Left lung (tissue), 4 donors: ENCODE measurements at regions not wholly inside any gene's neighbourhood (a gene's known extent, or its start where the extent isn't known, plus 50 kb on each side); places are given as distances from the start of the nearest gene placed in this dataset.

ENCODE experiments used
- ATAC-seq: fragments of 200-7000 bp; cut with Tn5 transposase; one replicate; pipeline ENCODE4 v1.9.1; 2020; ENCODE audit warnings: moderate library complexity
- DNase-seq, 4 donors: peaks; one replicate each; pipeline ENCODE4 v3.0.0-alpha.2; 2013 to 2020
- H3K27ac ChIP-seq, 2 donors: fragments of 200-600 bp; sonication (generic) in 1 of 2; one replicate each; pipeline versions ENCODE4 v1.5.0 to v1.8.0; 2020 to 2021
- H3K27me3 ChIP-seq, 2 donors: fragments of 200-600 bp; sonication (generic) in 1 of 2; one replicate each; pipeline versions ENCODE4 v1.5.0 to v1.8.0; 2020 to 2021
- H3K36me3 ChIP-seq, 2 donors: fragments of 200-600 bp; sonication (generic) in 1 of 2; one replicate each; pipeline versions ENCODE4 v1.5.0 to v1.8.0; 2020 to 2021
- H3K4me1 ChIP-seq, 2 donors: fragments of 200-600 bp; one replicate each; pipeline ENCODE4 v1.8.0; 2021
- H3K4me3 ChIP-seq, 2 donors: fragments of 200-600 bp; sonication (generic) in 1 of 2; one replicate each; pipeline versions ENCODE4 v1.5.0 to v1.8.0; 2020 to 2021; ENCODE audit warnings: mild to moderate bottlenecking in 1 of 2
- H3K9me3 ChIP-seq, 2 donors: fragments of 200-600 bp; sonication (generic) in 1 of 2; one replicate each; pipeline versions ENCODE4 v1.5.0 to v1.8.0; 2020 to 2021
- intact Hi-C, 2 donors: fragments of 100-400 bp; cut with DNase I; formaldehyde crosslinking; loops; one replicate each; pipeline versions ENCODE4 v1.11.2 to v1.14.2; 2022
- TF ChIP-seq, protein P1 (sequence below), 2 donors: fragments of 200-600 bp; sonication (generic) in 1 of 2; IDR thresholded peaks; one replicate each; pipeline versions ENCODE4 v1.5.0 to v1.8.0; 2021; ENCODE audit warnings: antibody characterized with exemption in 2 of 2
- donor health status: DM: no; HTN: yes; CAD: no.
- donor health status: DM: no; HTN: no; CAD: no.

GRCh38 chr5:120792477-120792876 lies 328.4 kb downstream of the PRR16 start:
- no peak overlapping the region for H3K27ac ChIP-seq
- no peaks in the 10 kb centered on the region for H3K4me1 ChIP-seq
- no peaks in the 10 kb centered on the region for H3K9me3 ChIP-seq
- intact Hi-C loops: no loop called here
- no peaks in the 10 kb centered on the region for H3K36me3 ChIP-seq
- H3K27me3 ChIP-seq: no peaks in the 10 kb centered on the region
- DNase-seq (no peak), ATAC-seq (no peak)
- H3K4me3 ChIP-seq: no peak overlapping the region
- TF ChIP-seq, protein P1, sequence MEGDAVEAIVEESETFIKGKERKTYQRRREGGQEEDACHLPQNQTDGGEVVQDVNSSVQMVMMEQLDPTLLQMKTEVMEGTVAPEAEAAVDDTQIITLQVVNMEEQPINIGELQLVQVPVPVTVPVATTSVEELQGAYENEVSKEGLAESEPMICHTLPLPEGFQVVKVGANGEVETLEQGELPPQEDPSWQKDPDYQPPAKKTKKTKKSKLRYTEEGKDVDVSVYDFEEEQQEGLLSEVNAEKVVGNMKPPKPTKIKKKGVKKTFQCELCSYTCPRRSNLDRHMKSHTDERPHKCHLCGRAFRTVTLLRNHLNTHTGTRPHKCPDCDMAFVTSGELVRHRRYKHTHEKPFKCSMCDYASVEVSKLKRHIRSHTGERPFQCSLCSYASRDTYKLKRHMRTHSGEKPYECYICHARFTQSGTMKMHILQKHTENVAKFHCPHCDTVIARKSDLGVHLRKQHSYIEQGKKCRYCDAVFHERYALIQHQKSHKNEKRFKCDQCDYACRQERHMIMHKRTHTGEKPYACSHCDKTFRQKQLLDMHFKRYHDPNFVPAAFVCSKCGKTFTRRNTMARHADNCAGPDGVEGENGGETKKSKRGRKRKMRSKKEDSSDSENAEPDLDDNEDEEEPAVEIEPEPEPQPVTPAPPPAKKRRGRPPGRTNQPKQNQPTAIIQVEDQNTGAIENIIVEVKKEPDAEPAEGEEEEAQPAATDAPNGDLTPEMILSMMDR (IDR thresholded peaks at IDR 0.05): no peak

- Histone ChIP-seq H3K4me1 (no peaks in the 10 kb centered on the region), H3K4me3 (no peak overlapping the region), H3K27me3 (no peaks in the 10 kb centered on the region), H3K36me3 (no peaks in the 10 kb centered on the region), H3K9me3 (no peaks in the 10 kb centered on the region), H3K27ac (no peak overlapping the region)
- DNase-seq (no peak), ATAC-seq (no peak)
- intact Hi-C loops: no loop called here
- TF ChIP-seq, protein P1 (IDR thresholded peaks at IDR 0.05): no peak
Measured at GRCh38 chr5:120794121-120794520, 330.0 kb downstream of the PRR16 start.

DNA sequence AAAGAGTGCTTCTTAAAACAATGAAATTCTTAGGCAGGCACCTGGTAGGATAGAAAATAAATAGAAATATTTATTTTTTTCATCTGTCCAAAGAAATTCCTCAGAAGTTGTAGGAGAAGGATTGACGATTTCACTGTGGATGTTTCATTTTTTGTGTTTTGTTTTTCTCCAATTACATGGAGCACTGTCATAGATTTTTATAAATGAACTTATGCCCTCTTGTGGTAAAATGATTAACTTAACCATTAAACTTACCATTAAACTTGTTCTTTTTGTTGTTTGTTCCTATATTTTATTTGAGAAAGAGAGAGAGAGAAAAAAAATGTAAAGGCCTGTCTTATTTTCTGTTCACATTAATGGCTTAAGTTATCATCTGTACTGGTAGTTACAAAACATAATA lies 339.2 kb downstream of the PRR16 start:
- Histone ChIP-seq H3K9me3 (no peaks in the 10 kb centered on the region), H3K27ac (no peak overlapping the region), H3K36me3 (no peaks in the 10 kb centered on the region), H3K4me1 (no peaks in the 10 kb centered on the region), H3K4me3 (no peak overlapping the region), H3K27me3 (no peaks in the 10 kb centered on the region)
- TF ChIP-seq, protein P1 (IDR thresholded peaks at IDR 0.05): peak in 1 of 2 donors; percentile 16
- peak; percentile 25 for ATAC-seq
- no peak for DNase-seq
- intact Hi-C loops: no loop called here

DNA sequence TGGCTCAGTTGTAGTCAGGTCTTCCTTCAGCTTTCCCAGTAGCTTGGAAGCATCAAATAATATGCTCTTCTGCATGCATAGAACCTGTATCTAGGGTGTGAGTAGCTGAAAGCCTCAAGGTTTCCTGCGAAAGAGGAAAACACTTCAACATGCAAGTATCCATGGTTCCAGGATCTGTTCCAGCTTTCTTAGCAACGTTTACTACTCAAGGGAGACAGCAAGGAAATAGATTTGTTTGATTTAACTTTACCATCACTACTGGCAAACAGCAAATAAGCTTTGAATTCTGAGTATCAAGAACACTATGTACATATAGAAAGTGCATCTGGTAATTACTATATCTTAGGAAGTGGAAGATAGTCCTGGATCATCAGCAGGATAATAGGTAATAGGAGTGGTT lies 341.0 kb downstream of the PRR16 start:
- Histone ChIP-seq H3K9me3 (no peaks in the 10 kb centered on the region), H3K27me3 (no peaks in the 10 kb centered on the region), H3K36me3 (no peaks in the 10 kb centered on the region), H3K27ac (no peak overlapping the region), H3K4me1 (no peaks in the 10 kb centered on the region), H3K4me3 (no peak overlapping the region)
- intact Hi-C loops: no loop called here
- DNase-seq (no peak), ATAC-seq (peak; percentile 22)
- TF ChIP-seq, protein P1 (IDR thresholded peaks at IDR 0.05): no peak

DNA sequence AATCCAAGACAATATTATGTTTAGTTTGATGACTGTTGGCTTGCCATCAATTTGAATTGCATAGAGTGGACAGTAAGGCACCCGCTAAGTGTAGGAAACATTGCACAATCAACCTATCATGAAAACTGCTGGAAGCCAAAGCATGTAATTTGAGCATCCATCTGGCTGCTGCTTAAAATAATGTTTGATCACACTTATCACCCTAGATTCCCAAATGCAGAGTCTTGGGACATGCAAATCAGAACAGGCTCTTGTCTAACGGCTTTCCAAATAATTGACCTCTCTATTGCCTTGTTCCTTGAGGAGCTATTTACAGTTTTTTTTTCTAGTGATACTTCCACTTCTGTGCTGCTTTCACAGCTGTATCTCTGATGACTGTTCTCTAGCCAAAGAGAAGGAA lies 342.1 kb downstream of the PRR16 start:
- peak; percentile 19 for ATAC-seq
- intact Hi-C loops: no loop called here
- Histone ChIP-seq H3K27me3 (no peaks in the 10 kb centered on the region), H3K9me3 (no peaks in the 10 kb centered on the region), H3K27ac (no peak overlapping the region), H3K4me1 (no peaks in the 10 kb centered on the region), H3K4me3 (no peak overlapping the region), H3K36me3 (no peaks in the 10 kb centered on the region)
- TF ChIP-seq, protein P1 (IDR thresholded peaks at IDR 0.05): no peak
- DNase-seq: peak in 2 of 4 donors; percentile 70 to 79
